Neural crest cell (in vitro differentiated cells): ENCODE measurements at regions not wholly inside any gene's neighbourhood (a gene's known extent, or its start where the extent isn't known, plus 50 kb on each side); places are given as distances from the start of the nearest gene placed in this dataset.

Experiments used
- DNase-seq: peaks from one replicate; pipeline ENCODE4 v3.0.0; 2021; ENCODE audit warnings: low read depth, mixed read lengths, low spot score
- H3K27ac Mint-ChIP-seq: one replicate; pipeline ENCODE4 v1.8.0; 2021; ENCODE audit warnings: mild to moderate bottlenecking, mixed read lengths; ENCODE audit not compliant: unreplicated experiment
- H3K27me3 Mint-ChIP-seq: 2 replicates; pipeline ENCODE4 v1.8.0; 2021; ENCODE audit warnings: low read depth, mild to moderate bottlenecking, mixed read lengths
- H3K36me3 Mint-ChIP-seq: 2 replicates; pipeline ENCODE4 v1.8.0; 2021; ENCODE audit warnings: low read depth, mild to moderate bottlenecking, mixed read lengths
- H3K4me1 Mint-ChIP-seq: 2 replicates; pipeline ENCODE4 v1.8.0; 2021; ENCODE audit warnings: mixed read lengths
- H3K4me3 Mint-ChIP-seq: one replicate; pipeline ENCODE4 v1.8.0; 2021; ENCODE audit warnings: mild to moderate bottlenecking, mixed read lengths
- H3K9me3 Mint-ChIP-seq: 2 replicates; pipeline ENCODE4 v1.8.0; 2021; ENCODE audit warnings: mixed read lengths
- TF ChIP-seq, protein P1 (sequence below): fragments of 200-600 bp; sonication (generic); conservative IDR thresholded peaks from 2 replicates; pipeline ENCODE4 v1.5.0; 2021; ENCODE audit warnings: antibody characterized with exemption, mild to moderate bottlenecking

DNA sequence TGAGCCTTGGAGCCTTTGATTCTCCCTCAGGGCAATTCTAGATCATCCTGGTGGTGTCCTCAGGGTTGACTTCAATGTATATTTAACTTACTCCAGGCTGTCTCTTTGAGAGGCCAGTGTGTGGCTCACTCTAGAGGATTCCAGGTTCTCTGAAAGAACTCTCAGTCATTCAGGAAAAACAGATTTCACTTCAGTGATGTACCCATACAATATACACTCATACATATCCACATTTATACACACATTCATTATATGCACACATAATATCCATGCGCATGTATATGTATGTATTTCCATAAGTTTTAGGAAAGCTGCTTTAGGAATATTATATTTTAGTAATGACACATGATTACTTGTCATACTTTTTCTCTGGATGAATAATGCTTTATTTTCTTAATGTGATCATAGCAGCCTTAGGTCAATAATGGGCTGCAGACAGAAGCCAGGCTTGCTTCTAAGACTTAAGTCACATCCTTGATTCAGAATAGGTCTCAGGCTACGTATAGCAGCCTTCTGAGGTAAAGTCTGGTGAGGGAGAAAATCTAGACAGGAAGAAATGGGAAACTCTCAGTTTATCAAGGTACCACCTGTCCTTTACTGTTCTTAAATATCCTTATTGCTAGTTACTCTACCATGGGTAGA, 397.0 kb downstream of the GPAT3 start:
- H3K27me3 Mint-ChIP-seq: no peaks in the 10 kb centered on the region
- no peak for DNase-seq
- H3K4me3 Mint-ChIP-seq: no peak overlapping the region
- H3K4me1 Mint-ChIP-seq: no peaks in the 10 kb centered on the region
- TF ChIP-seq, protein P1, sequence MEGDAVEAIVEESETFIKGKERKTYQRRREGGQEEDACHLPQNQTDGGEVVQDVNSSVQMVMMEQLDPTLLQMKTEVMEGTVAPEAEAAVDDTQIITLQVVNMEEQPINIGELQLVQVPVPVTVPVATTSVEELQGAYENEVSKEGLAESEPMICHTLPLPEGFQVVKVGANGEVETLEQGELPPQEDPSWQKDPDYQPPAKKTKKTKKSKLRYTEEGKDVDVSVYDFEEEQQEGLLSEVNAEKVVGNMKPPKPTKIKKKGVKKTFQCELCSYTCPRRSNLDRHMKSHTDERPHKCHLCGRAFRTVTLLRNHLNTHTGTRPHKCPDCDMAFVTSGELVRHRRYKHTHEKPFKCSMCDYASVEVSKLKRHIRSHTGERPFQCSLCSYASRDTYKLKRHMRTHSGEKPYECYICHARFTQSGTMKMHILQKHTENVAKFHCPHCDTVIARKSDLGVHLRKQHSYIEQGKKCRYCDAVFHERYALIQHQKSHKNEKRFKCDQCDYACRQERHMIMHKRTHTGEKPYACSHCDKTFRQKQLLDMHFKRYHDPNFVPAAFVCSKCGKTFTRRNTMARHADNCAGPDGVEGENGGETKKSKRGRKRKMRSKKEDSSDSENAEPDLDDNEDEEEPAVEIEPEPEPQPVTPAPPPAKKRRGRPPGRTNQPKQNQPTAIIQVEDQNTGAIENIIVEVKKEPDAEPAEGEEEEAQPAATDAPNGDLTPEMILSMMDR: no peak
- no peak overlapping the region for H3K27ac Mint-ChIP-seq
- H3K9me3 Mint-ChIP-seq: no peaks in the 10 kb centered on the region
- H3K36me3 Mint-ChIP-seq: no peaks in the 10 kb centered on the region

DNA sequence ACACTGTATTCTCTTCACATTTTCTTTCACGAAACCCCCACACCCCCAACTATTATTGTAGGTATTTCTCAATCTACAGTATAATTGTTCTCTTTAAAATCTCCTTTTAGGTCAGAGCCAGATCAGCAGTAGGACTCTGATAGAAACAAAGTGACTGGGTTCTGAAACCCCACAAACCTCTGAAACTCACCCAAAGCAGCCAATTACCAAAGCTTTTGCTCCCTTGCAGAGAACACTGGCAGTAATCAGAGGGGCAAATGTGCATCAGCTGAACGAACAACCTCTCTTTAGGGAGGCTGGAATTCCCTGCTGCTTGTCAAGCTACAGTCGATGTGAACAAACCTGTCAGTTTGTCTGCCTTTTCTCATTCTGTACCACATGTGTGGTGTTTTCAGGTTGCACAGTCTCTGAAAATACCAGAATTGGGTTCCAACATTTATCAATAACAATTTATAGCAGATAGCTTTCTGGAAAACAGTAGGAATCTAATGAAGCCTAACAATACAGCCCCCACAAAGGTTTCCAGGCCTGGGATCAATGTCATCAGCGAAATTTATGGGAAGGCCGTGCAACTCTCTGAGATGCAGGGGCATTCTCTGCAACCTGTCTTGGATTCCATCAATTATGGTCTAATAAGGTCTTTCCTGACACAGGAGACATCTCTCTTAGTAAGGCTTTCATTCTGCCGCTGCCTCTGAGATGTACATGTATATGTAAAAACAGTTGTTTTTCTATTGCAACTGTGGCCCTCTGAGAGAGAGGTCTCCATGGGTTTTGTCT, 395.9 kb downstream of the GPAT3 start:
- H3K9me3 Mint-ChIP-seq: no peaks in the 10 kb centered on the region
- H3K4me1 Mint-ChIP-seq: no peaks in the 10 kb centered on the region
- no peaks in the 10 kb centered on the region for H3K27me3 Mint-ChIP-seq
- no peaks in the 10 kb centered on the region for H3K36me3 Mint-ChIP-seq
- peak overlapping the region; percentile 20 for H3K27ac Mint-ChIP-seq
- no peak for DNase-seq
- TF ChIP-seq, protein P1: no peak
- no peak overlapping the region for H3K4me3 Mint-ChIP-seq

DNA sequence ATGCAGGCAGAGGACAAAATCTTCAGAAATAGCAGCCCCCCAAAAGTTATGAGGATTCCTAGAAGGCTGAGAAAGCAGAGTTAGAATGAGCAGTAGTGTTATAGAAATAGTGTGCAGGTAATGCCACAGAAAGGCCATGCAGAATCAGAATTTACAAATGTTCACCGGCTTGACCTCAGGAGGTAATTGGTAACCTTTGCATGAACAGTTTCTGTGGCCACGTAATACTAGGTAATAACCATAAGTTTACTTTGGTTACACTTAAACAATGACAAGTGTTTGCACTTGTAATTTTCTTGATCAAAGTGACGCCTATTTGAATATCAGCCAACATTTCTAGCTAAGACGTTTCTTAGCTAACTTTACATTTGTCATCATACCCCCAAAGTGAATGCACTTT, 393.6 kb downstream of the GPAT3 start:
- no peak for DNase-seq
- Mint-ChIP-seq H3K9me3 (no peaks in the 10 kb centered on the region), H3K27me3 (no peaks in the 10 kb centered on the region), H3K4me1 (no peaks in the 10 kb centered on the region), H3K27ac (no peak overlapping the region), H3K4me3 (no peak overlapping the region), H3K36me3 (no peaks in the 10 kb centered on the region)
- TF ChIP-seq, protein P1: no peak

DNA sequence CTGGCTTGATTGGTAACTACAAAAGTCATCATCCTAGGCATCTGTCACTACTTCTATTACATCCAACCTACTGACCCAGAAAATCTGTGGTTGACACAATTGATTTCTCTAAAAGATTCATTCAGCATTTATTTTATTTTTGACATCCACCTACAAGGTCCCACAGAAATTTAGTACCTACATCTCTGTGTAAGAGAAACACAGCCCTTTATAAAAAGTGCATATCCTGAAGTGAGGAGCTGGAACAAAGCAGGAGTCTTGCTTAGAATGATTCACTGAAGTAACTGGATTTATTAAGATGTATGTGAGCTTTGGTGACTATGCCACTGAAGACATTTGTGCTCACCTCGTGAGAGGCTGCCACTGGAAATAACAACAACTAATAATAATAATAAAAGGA, 391.0 kb downstream of the GPAT3 start:
- no peaks in the 10 kb centered on the region for H3K9me3 Mint-ChIP-seq
- no peak overlapping the region for H3K27ac Mint-ChIP-seq
- no peaks in the 10 kb centered on the region for H3K4me1 Mint-ChIP-seq
- DNase-seq: no peak
- no peak overlapping the region for H3K4me3 Mint-ChIP-seq
- TF ChIP-seq, protein P1: no peak
- no peaks in the 10 kb centered on the region for H3K36me3 Mint-ChIP-seq
- no peaks in the 10 kb centered on the region for H3K27me3 Mint-ChIP-seq

DNA sequence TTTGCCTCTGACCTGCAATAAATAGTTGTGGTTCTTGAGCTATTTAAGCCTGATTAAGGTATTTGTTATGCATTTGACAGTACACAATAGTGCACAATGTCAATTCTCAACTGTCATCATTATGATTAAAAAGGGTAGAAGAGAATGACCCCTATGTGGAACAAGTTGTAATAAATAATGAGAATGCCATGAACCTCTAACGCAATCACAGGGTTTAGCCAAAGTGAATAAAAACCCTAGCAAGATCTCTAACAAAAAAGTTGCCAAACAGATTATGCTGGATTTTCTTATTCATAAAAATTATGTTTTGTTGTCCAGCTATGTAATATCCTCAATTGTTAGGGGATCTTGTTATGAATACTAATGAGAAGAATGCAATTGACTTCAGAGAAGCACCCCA, 387.4 kb downstream of the GPAT3 start:
- no peak overlapping the region for H3K27ac Mint-ChIP-seq
- no peaks in the 10 kb centered on the region for H3K9me3 Mint-ChIP-seq
- H3K4me3 Mint-ChIP-seq: no peak overlapping the region
- no peaks in the 10 kb centered on the region for H3K36me3 Mint-ChIP-seq
- no peaks in the 10 kb centered on the region for H3K4me1 Mint-ChIP-seq
- TF ChIP-seq, protein P1: no peak
- no peaks in the 10 kb centered on the region for H3K27me3 Mint-ChIP-seq
- DNase-seq: no peak
